ENCODE measurements at regions not wholly inside any gene's neighbourhood (a gene's known extent, or its start where the extent isn't known, plus 50 kb on each side); places are given as distances from the start of the nearest gene placed in this dataset.

- no peak for TF ChIP-seq KLF16 (tag by site-specific recombination; IDR thresholded peaks at IDR 0.05)
- TF ChIP-seq, protein P1, sequence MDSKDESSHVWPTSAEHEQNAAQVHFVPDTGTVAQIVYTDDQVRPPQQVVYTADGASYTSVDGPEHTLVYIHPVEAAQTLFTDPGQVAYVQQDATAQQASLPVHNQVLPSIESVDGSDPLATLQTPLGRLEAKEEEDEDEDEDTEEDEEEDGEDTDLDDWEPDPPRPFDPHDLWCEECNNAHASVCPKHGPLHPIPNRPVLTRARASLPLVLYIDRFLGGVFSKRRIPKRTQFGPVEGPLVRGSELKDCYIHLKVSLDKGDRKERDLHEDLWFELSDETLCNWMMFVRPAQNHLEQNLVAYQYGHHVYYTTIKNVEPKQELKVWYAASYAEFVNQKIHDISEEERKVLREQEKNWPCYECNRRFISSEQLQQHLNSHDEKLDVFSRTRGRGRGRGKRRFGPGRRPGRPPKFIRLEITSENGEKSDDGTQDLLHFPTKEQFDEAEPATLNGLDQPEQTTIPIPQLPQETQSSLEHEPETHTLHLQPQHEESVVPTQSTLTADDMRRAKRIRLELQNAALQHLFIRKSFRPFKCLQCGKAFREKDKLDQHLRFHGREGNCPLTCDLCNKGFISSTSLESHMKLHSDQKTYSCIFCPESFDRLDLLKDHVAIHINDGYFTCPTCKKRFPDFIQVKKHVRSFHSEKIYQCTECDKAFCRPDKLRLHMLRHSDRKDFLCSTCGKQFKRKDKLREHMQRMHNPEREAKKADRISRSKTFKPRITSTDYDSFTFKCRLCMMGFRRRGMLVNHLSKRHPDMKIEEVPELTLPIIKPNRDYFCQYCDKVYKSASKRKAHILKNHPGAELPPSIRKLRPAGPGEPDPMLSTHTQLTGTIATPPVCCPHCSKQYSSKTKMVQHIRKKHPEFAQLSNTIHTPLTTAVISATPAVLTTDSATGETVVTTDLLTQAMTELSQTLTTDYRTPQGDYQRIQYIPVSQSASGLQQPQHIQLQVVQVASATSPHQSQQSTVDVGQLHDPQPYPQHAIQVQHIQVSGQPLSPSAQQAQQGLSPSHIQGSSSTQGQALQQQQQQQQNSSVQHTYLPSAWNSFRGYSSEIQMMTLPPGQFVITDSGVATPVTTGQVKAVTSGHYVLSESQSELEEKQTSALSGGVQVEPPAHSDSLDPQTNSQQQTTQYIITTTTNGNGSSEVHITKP (tag by site-specific recombination; IDR thresholded peaks at IDR 0.05) = no peak
- TF ChIP-seq, protein P2, sequence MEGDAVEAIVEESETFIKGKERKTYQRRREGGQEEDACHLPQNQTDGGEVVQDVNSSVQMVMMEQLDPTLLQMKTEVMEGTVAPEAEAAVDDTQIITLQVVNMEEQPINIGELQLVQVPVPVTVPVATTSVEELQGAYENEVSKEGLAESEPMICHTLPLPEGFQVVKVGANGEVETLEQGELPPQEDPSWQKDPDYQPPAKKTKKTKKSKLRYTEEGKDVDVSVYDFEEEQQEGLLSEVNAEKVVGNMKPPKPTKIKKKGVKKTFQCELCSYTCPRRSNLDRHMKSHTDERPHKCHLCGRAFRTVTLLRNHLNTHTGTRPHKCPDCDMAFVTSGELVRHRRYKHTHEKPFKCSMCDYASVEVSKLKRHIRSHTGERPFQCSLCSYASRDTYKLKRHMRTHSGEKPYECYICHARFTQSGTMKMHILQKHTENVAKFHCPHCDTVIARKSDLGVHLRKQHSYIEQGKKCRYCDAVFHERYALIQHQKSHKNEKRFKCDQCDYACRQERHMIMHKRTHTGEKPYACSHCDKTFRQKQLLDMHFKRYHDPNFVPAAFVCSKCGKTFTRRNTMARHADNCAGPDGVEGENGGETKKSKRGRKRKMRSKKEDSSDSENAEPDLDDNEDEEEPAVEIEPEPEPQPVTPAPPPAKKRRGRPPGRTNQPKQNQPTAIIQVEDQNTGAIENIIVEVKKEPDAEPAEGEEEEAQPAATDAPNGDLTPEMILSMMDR (tag by site-specific recombination; IDR thresholded peaks at IDR 0.05) = no peak
- no peak for TF ChIP-seq ZNF776 (tag by site-specific recombination; IDR thresholded peaks at IDR 0.05; ENCODE audit: borderline replicate concordance)
- TF ChIP-seq, protein P3, sequence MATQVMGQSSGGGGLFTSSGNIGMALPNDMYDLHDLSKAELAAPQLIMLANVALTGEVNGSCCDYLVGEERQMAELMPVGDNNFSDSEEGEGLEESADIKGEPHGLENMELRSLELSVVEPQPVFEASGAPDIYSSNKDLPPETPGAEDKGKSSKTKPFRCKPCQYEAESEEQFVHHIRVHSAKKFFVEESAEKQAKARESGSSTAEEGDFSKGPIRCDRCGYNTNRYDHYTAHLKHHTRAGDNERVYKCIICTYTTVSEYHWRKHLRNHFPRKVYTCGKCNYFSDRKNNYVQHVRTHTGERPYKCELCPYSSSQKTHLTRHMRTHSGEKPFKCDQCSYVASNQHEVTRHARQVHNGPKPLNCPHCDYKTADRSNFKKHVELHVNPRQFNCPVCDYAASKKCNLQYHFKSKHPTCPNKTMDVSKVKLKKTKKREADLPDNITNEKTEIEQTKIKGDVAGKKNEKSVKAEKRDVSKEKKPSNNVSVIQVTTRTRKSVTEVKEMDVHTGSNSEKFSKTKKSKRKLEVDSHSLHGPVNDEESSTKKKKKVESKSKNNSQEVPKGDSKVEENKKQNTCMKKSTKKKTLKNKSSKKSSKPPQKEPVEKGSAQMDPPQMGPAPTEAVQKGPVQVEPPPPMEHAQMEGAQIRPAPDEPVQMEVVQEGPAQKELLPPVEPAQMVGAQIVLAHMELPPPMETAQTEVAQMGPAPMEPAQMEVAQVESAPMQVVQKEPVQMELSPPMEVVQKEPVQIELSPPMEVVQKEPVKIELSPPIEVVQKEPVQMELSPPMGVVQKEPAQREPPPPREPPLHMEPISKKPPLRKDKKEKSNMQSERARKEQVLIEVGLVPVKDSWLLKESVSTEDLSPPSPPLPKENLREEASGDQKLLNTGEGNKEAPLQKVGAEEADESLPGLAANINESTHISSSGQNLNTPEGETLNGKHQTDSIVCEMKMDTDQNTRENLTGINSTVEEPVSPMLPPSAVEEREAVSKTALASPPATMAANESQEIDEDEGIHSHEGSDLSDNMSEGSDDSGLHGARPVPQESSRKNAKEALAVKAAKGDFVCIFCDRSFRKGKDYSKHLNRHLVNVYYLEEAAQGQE (tag by site-specific recombination; IDR thresholded peaks at IDR 0.05) = no peak
- no peak for TF ChIP-seq PRDM4 (tag by site-specific recombination; IDR thresholded peaks at IDR 0.05)
- TF ChIP-seq ZNF501 (tag by site-specific recombination; IDR thresholded peaks at IDR 0.05) = no peak
- TF ChIP-seq ZBTB17 (tag by site-specific recombination; IDR thresholded peaks at IDR 0.05) = no peak
Observed at GRCh38 chr10:108849688-108850087, 1073.6 kb downstream of the XPNPEP1 start.
